ENCODE measurements at regions not wholly inside any gene's neighbourhood (a gene's known extent, or its start where the extent isn't known, plus 50 kb on each side); places are given as distances from the start of the nearest gene placed in this dataset.

DNA sequence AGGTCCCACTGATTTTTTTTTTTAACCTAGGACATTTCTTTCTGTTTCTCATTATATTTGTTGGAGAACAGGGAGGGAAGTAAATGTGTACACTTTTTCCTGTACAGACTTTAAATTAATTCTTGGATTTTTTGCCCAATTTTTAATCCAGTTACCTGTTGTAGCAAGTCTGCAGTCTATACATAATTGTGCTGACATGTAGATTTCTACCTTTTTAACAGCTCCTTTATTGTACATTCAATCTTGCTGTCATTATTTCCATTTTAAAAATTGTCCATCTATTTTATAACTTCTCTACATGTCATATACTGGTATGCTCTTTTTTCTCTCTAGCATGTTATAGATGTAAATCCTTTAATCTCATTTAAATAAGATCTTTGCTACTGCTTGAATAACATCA is 1838.7 kb upstream of the CDH9 start:
- ChIA-PET CTCF (no interaction called here), POLR2A (no interaction called here)
- no peak for ATAC-seq (ENCODE audit: poor library complexity)
- no peak overlapping the region for H3K4me3 ChIP-seq (ENCODE audit: low read length)
- no peak for DNase-seq
- no peak overlapping the region for H3K27ac ChIP-seq (ENCODE audit: low read depth in 1 of 2, low read length in 2 of 2)
- Mint-ChIP-seq H3K36me3 (ENCODE audit: low read depth) (no peaks in the 10 kb centered on the region), H3K4me3 (no peak overlapping the region), H3K27me3 (no peaks in the 10 kb centered on the region), H3K4me1 (ENCODE audit: low read depth) (no peaks in the 10 kb centered on the region), H3K9me3 (peaks cover 20% of the 10 kb centered on the region), H3K27ac (no peak overlapping the region)
- H3K27me3 ChIP-seq (ENCODE audit: control insufficient read depth in 1 of 2, insufficient read depth in 2 of 2, low read length in 2 of 2), result no peaks in the 10 kb centered on the region
- H3K36me3 ChIP-seq (ENCODE audit: insufficient read depth, low read length), result no peaks in the 10 kb centered on the region
- TF ChIP-seq, protein P1, sequence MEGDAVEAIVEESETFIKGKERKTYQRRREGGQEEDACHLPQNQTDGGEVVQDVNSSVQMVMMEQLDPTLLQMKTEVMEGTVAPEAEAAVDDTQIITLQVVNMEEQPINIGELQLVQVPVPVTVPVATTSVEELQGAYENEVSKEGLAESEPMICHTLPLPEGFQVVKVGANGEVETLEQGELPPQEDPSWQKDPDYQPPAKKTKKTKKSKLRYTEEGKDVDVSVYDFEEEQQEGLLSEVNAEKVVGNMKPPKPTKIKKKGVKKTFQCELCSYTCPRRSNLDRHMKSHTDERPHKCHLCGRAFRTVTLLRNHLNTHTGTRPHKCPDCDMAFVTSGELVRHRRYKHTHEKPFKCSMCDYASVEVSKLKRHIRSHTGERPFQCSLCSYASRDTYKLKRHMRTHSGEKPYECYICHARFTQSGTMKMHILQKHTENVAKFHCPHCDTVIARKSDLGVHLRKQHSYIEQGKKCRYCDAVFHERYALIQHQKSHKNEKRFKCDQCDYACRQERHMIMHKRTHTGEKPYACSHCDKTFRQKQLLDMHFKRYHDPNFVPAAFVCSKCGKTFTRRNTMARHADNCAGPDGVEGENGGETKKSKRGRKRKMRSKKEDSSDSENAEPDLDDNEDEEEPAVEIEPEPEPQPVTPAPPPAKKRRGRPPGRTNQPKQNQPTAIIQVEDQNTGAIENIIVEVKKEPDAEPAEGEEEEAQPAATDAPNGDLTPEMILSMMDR (IDR thresholded peaks at IDR 0.05), result no peak
- peaks cover 0 to 5% of the 10 kb centered on the region in 2 experiments for H3K9me3 ChIP-seq (ENCODE audit: control insufficient read depth in 1 of 2, insufficient read depth in 1 of 2, low read length in 2 of 2)
- intact Hi-C loops (cut with DNase I, micrococcal nuclease), result no loop called here
- no peaks in the 10 kb centered on the region for H3K4me1 ChIP-seq (ENCODE audit: insufficient read depth, low read length)

DNA sequence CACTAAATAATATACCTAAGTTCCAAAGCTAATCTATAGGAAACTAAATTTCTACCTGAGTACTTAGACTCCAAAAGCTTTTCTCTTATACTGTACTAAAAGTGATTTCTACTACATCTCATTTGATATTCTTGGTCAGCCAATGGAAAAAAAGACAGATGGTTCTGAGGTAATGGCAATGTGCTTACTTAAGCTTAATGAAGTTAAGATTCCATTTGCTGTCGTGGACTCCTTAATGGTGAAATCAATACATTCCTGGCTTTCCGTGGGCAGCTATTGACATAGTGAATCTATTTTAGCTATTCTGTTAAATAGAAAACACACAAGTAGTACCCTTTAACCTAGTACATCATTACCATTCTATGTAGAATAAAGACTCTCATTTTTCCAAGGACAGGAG is 1825.6 kb upstream of the CDH9 start:
- Mint-ChIP-seq H3K9me3 (peaks cover 15% of the 10 kb centered on the region), H3K27me3 (no peaks in the 10 kb centered on the region), H3K4me1 (ENCODE audit: low read depth) (no peaks in the 10 kb centered on the region), H3K4me3 (no peak overlapping the region), H3K36me3 (ENCODE audit: low read depth) (no peaks in the 10 kb centered on the region), H3K27ac (no peak overlapping the region)
- TF ChIP-seq, protein P1 (IDR thresholded peaks at IDR 0.05), result no peak
- H3K4me3 ChIP-seq (ENCODE audit: low read length), result no peak overlapping the region
- no peaks in the 10 kb centered on the region for H3K4me1 ChIP-seq (ENCODE audit: insufficient read depth, low read length)
- ATAC-seq (ENCODE audit: poor library complexity), result no peak
- POLR2A ChIA-PET, result no interaction called here
- peaks cover 0 to 5% of the 10 kb centered on the region in 2 experiments for H3K9me3 ChIP-seq (ENCODE audit: control insufficient read depth in 1 of 2, insufficient read depth in 1 of 2, low read length in 2 of 2)
- CTCF ChIA-PET, result no interaction called here
- no peaks in the 10 kb centered on the region for H3K27me3 ChIP-seq (ENCODE audit: control insufficient read depth in 1 of 2, insufficient read depth in 2 of 2, low read length in 2 of 2)
- H3K27ac ChIP-seq (ENCODE audit: low read depth in 1 of 2, low read length in 2 of 2), result no peak overlapping the region
- H3K36me3 ChIP-seq (ENCODE audit: insufficient read depth, low read length), result no peaks in the 10 kb centered on the region
- intact Hi-C loops (cut with DNase I, micrococcal nuclease), result no loop called here
- DNase-seq, result no peak

DNA sequence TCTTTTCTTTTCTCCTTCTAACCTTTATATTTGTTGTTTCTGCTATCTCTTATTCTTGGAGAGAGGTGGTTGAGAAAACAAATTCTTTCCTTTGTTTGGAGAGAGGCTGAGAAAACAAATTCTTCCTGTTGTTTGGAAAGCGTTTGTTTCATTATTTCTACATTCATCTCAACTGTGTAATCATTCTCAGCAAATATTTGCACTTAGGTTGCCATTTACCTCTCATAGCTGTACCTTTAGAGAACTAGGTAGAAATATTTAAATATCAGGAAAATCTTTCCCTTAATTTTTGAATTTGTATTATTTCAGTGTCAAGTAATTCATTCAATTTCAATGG is 1824.4 kb upstream of the CDH9 start:
- peaks cover 15% of the 10 kb centered on the region for H3K9me3 Mint-ChIP-seq
- DNase-seq (no peak), ATAC-seq (ENCODE audit: poor library complexity) (no peak)
- H3K36me3 Mint-ChIP-seq (ENCODE audit: low read depth), result no peaks in the 10 kb centered on the region
- Histone ChIP-seq H3K9me3 (ENCODE audit: control insufficient read depth in 1 of 2, insufficient read depth in 1 of 2, low read length in 2 of 2) (peaks cover 0 to 8% of the 10 kb centered on the region in 2 experiments), H3K27ac (ENCODE audit: low read depth in 1 of 2, low read length in 2 of 2) (no peak overlapping the region), H3K4me3 (ENCODE audit: low read length) (no peak overlapping the region), H3K36me3 (ENCODE audit: insufficient read depth, low read length) (no peaks in the 10 kb centered on the region), H3K27me3 (ENCODE audit: control insufficient read depth in 1 of 2, insufficient read depth in 2 of 2, low read length in 2 of 2) (no peaks in the 10 kb centered on the region), H3K4me1 (ENCODE audit: insufficient read depth, low read length) (no peaks in the 10 kb centered on the region)
- no peaks in the 10 kb centered on the region for H3K27me3 Mint-ChIP-seq
- H3K4me1 Mint-ChIP-seq (ENCODE audit: low read depth), result no peaks in the 10 kb centered on the region
- intact Hi-C loops (cut with DNase I, micrococcal nuclease), result no loop called here
- TF ChIP-seq, protein P1 (IDR thresholded peaks at IDR 0.05), result no peak
- H3K27ac Mint-ChIP-seq, result no peak overlapping the region
- ChIA-PET POLR2A (no interaction called here), CTCF (no interaction called here)
- no peak overlapping the region for H3K4me3 Mint-ChIP-seq

All from CD4-positive, alpha-beta T cell (primary cell).